Activated CD4-positive, alpha-beta T cell treated with anti-CD3 and anti-CD28 coated beads, Interleukin-2, amount 50 U/mL, for 24 hours (primary cell): ENCODE measurements at regions not wholly inside any gene's neighbourhood (a gene's known extent, or its start where the extent isn't known, plus 50 kb on each side); places are given as distances from the start of the nearest gene placed in this dataset.
"Not testable (repeated sequence)": the region's sequence is repeated elsewhere in the genome, so short reads cannot be mapped to it uniquely, and the experiment has no call there.

Source experiments
- DNase-seq, 2 donors: peaks; one replicate each; pipeline ENCODE4 v3.0.0-alpha.2; 2020; ENCODE audit warnings: low read depth in 1 of 2, low spot score in 1 of 2

DNA sequence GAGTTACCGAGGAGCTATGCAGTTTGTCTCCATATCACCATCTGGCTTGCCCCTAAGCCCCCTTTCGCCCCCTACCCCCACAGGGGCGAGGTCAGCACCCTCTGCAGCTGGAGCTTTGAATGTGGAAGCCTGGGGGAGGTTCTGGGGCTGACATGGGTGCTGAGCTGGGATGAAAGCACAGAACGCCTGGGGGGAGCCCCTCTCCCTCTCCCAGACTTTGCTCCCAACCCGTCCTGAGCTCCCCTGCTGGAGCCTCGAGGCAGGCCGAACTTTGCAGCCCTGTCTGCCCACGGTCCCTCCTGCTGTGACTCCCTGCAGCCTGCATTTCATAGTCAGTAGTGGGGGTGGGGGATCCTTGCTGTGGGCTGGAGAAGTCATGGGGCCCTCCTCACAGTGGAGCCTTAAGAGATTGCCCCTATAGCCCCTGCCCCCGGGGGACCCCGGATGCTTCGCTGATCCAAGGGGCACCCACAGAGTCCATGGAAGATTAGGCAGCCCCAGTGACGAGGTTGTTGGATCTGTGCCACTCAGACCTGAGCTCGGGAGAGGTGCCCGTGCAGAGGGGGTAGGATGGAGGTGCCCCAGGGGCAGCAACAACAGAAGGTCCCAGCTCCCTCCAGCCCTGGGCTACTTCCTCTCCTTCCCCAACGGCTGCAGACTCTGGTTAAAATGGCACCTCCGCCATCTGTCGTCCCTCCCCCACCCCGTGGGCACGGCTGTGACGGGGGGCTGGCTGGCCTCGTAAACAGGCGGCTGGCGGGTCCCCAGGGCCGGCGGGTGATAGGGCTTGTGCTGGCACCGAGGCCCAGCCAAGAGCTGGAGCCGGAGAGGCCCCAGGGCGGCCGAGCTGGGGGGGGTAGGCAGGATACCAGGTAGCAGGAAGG is 162.0 kb downstream of the C9orf50 start:
- no peak for DNase-seq

- DNase-seq: peak in 1 of 2 donors; percentile 25
These were observed 162.7 kb downstream of the C9orf50 start for GRCh38 chr9:129458155-129458661.

DNA sequence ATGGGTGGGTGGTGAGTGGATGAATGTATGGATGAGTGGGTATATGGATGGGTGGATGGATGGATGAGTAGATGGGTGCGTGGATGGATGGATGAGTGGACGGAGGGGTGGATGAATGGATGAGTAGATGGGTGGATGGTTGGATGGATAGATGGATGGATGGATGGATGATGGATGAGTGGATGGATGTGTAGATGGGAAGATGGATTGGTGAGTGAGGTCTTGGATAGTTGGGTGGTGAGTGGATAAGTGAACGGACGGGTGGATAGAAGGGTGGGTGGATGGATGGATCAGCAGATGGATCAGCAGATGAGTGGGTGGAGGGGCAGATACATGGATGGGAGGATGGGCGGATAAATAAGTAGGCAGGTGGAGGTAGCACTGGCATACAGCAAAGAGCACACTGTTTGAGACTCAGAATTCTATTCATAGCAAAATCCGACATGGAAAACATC is 163.5 kb downstream of the C9orf50 start:
- no peak for DNase-seq

- no peak for DNase-seq
These were observed 164.2 kb downstream of the C9orf50 start for GRCh38 chr9:129456549-129457324.

- no peak for DNase-seq
These were observed 165.5 kb downstream of the C9orf50 start for GRCh38 chr9:129455151-129455995.

DNA sequence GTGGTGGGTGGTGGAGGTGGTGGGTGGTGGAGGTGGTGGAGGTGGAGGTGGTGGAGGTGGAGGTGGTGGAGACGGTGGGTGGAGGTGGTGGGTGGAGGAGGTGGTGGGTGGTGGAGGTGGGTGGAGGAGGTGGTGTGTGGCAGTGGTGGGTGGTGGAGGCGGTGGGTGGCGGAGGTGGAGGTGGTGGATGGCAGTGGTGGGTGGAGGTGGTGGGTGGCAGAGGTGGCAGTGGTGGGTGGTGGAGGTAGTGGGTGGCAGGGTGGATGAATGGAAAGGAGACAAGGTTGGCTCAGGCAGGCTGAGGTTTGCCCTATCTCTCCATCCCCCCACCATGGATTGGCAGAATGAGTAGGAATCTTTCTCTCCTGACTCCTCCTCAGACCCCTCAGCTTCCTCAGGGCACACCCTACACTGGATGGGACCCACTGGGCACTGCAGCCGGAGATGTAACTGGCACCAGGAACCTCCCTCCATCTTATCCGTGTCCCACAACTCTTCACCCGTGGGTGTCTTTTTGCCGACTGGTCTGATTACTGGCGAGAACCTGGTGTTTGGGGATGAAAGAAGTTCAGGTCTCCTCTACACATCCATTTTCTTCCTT is 166.3 kb downstream of the C9orf50 start:
- DNase-seq: no peak

DNA sequence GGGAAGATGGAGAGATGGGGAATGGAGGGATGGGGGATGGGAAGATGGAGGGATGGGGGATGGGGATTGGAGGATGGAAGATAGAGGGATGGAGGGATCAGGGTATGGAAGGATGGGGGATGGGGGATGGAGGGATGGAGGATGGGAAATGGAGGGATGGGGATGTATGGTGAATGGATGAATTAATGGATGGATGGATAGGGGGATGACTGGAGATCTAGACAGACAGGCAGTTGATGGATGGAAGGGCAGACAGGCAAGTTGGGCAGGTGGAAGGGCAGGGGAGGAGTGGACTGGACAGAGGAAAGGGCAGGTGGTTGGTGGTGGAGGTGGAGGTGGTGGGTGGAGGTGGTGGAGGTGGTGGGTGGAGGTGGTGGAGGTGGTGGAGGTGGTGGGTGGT is 167.2 kb downstream of the C9orf50 start:
- no peak for DNase-seq

DNA sequence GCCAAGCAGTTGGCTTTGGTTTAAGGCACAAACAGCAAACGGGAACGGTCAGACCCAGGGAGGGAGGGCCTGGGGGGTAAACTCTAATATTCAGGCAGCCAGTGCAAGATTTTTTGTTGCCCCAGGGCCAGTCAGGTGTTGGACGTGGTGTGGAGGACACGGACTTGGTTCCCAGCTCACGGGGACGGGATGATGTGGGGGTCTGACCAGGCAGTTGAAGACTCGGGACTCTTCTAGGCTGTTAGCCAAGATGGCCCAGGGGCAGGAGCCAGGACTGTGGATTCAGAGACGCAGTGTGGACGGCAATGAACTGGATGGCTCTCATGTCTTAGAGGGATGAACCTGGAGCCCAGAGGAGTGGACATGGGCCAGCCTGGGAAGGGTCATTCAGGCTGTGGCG is 169.2 kb downstream of the C9orf50 start:
- DNase-seq: no peak

DNA sequence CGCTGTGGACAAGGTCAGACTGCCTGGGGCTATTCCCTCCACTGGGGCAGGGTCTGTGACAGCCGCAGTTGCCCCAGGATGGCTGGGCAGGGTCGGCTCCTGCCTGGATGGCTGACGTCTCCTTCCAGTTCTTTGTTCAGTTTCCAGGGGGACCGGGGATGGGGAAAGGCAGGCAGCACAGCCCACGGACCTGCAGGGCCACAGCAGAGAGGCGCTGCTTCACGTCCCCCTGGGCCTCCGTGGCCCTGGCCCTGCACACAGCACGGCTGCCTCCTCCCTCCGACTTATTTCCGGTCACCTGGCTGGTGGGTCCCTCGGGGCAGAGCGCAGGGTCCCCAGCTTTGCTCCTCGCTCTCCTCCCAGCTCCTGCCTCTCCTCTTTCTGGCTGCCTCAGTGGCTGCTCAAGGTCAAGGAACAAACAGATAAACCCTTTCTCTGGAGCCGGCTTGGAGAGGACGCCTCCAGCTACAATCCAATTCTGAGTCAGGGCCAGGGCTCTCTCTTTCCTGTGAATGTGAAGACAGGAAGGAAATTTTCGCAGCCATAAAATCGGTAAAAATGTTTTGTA is 169.7 kb downstream of the C9orf50 start:
- no peak for DNase-seq

- DNase-seq: no peak
These were observed 171.8 kb downstream of the C9orf50 start for GRCh38 chr9:129449066-129449465.

DNA sequence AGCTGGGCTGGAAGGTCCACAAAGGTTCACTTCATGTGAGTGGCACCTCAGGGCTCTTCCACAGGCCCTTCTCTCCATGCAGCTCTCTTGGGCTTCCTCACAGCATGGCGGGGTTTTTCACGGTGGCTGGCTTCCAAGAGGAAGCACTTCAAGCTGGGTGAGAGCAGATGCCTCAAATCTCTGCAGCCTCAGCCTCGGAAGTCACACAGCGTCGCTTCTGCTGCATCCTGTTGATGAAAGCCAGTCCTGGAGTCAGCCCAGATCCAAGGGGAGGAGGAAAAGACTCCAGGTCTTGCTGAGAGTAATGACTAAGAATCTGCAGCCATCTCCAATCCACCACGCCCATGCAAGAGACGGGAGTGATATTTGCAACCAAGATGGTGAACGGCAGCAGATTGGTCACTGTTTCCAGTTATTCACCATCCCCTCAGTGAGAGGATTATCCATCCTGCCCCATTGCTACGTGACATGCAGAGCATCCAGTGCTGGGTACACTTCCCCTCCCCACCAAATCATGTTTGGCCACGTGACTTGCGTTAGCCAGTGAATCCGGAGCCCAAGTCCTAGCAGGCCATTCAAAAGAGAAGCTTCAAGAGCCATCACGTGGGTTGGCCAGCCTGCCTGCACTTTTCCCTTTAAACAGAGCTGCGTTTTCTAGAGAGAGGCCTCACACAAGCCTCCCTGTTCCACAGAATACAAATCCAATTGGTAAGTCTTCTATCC is 173.9 kb downstream of the C9orf50 start:
- DNase-seq: no peak

DNA sequence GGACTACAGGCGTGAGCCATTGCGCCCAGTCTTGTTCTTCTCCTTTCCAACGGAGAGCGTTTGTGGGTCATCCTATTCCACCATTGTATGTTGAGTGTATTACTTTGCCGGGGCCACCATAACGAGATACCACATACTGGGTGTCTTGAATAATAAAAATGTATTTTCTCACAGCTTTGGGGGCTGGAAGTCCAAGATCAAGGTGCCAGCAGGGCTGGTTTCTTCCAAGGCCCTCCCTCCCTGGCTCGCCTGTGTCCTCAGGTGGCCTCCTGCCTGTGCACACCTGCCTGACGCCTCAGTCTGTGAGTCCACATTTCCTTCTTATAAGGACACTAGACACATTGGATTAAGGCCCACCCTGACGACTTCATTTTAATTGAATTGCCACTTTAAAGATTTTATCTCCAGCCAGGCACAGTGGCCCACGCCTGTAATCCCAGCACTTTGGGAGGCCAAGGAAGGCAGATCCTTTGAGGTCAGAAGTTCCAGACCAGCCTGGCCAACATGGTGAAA is 175.1 kb downstream of the C9orf50 start:
- DNase-seq: no peak

DNA sequence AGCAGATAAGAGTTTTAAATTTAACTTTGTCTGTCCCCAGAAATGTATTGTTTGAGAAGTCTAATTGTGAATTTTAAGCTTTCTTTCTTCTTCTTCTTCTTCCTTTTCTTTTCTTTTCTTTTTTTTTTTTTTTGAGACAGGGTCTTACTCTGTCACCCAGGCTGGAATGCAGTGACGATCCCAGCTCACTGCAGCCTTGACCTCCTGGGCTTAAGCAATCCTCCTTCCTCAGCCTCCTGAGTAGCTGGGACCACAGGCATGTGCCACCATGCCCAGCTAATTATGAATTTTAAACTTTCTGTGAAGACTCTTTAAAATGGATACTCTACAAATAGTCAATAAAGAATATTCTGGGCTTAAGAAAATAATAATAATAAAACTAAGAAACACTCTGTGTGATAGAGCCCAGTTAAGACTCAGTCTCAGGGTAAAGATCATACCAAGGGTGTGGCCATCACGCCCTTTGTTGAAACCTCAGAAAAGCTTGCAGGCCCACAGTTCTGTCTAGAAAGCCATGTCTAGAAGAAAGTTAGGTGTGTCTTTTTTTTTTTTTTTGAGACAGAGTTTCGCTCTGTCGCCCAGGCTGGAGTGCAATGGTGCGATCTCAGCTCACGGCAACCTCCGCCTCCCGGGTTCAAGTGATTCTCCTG is 177.3 kb downstream of the C9orf50 start:
- DNase-seq: not testable (repeated sequence)

DNA sequence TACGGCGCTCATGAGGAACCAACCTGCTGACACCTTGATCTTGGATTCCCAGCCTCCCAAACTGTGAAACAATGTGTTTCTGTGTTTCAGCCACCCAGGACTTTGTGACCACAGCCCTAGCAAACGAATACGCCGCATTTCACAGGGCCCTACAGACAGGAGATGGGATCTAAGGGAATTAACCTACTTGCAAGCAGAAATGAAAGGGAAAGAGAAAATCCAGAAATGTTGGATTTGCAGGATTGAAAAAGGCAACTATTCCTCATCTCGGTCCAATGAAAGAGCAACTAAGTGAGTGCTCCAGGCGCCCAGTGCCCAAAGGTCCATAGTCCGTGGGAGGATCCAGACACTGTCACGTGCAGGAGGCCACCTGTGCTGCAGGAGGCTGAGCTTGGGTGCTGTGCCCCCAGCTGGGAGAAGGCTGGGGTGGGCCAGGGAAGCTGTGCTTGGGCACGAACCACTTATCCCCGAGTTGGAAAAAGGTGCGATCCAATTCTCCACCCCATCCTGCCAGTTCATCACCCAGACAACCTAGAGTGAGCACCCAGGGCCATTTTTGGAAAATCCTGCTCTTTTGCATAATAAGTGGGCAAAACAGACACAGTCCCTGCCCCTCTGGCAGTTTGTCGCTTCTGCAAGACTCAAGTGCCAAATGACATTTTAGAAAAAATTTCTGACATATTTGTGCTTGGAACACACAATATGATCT is 177.9 kb downstream of the C9orf50 start:
- DNase-seq: no peak

DNA sequence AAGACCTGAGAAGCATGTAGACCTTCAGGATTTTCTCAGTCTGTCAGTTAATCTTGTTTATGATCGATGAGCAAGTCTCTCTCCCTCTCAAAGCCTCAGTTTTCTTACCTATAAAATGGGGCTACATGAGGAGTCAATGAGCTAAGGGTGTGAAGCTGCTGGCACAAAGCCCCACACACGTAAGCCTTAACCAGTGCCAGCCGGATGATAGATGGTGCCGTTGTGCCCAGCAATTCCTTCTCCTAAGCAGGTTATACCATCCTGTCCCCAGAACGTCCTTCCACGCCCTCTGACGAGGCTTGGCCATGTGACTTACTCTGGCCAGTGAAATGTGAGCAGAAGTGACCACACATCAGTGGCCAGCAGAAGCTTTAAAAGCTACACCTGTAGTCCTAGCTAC is 179.0 kb downstream of the C9orf50 start:
- DNase-seq: no peak

GRCh38 chr9:129440435-129441186 is 180.3 kb downstream of the C9orf50 start:
- DNase-seq: no peak

DNA sequence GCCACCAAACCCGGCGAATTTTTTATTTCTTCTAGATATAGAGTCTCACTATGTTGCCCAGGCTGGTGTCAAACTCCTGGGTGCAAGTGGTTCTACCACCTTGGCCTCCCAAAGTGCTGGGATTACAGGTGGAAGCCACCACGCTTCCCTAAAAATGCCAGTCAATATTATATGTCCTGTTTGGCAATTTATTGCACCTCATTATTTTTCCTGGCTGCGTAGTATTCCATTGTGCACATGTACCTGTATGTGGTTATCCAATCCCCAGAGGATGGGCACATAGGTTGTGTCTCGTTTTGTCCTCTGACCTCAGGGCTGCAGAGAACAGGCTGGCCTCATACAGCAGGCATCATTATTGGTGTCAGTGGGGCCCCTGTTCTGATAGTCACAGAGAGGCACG is 181.7 kb downstream of the C9orf50 start:
- no peak for DNase-seq
